WTC11 (cell line): ENCODE measurements at regions not wholly inside any gene's neighbourhood (a gene's known extent, or its start where the extent isn't known, plus 50 kb on each side); places are given as distances from the start of the nearest gene placed in this dataset.

Source experiments
- ATAC-seq: fragments of 200-7000 bp; cut with Tn5 transposase; 2 replicates; pipeline ENCODE4 v1.10.0; 2021; ENCODE audit warnings: mild to moderate bottlenecking, moderate library complexity
- CTCF ChIA-PET: fragments of 300-600 bp; sonication (Branson Sonifier 250); formaldehyde crosslinking; loops from one replicate; lab custom pipeline; 2021; ENCODE audit warnings: antibody characterized with exemption; lab: Charles Lee
- POLR2A ChIA-PET: fragments of 350-600 bp; sonication (Branson Sonifier 250); formaldehyde crosslinking; loops from one replicate; lab custom pipeline; 2021; ENCODE audit warnings: antibody characterized with exemption; lab: Charles Lee
- DNase-seq: peaks from one replicate; pipeline ENCODE4 v3.0.0; 2021; ENCODE audit warnings: low spot score
- H3K27ac Mint-ChIP-seq: 2 replicates; pipeline ENCODE4 v1.8.0; 2021; ENCODE audit warnings: mixed read lengths
- H3K27me3 Mint-ChIP-seq: 2 replicates; pipeline ENCODE4 v1.8.0; 2021; ENCODE audit warnings: low read depth, mild to moderate bottlenecking, moderate library complexity, mixed read lengths
- H3K36me3 Mint-ChIP-seq: 2 replicates; pipeline ENCODE4 v1.8.0; 2021; ENCODE audit warnings: mixed read lengths
- H3K4me1 Mint-ChIP-seq: 2 replicates; pipeline ENCODE4 v1.8.0; 2022; ENCODE audit warnings: mixed read lengths
- H3K4me3 Mint-ChIP-seq: 2 replicates; pipeline ENCODE4 v1.8.0; 2021; ENCODE audit warnings: mild to moderate bottlenecking, moderate library complexity, mixed read lengths
- H3K9me3 Mint-ChIP-seq: 2 replicates; pipeline ENCODE4 v1.8.0; 2021; ENCODE audit warnings: mixed read lengths
- CDX4 ChIP-seq: fragments of 250-450 bp; sonication (Bioruptor Pico); IDR thresholded peaks from 2 replicates; pipeline ENCODE4 v1.9.0; 2021; ENCODE audit warnings: moderate library complexity, mild to moderate bottlenecking, inconsistent platforms, borderline replicate concordance
- CREM ChIP-seq: sonication (generic); formaldehyde crosslinking; IDR thresholded peaks from 2 replicates; pipeline ENCODE4 v1.8.1; 2022; ENCODE audit warnings: mild to moderate bottlenecking, missing genetic modification reagents, moderate library complexity
- CTCF ChIP-seq: fragments of 200-600 bp; IDR thresholded peaks from 2 replicates; pipeline ENCODE4 v1.8.0; 2022; ENCODE audit warnings: antibody characterized with exemption
- EMX1 ChIP-seq: fragments of 250-450 bp; sonication (Bioruptor Pico); IDR thresholded peaks from 2 replicates; pipeline ENCODE4 v1.8.0; 2021; ENCODE audit warnings: mild to moderate bottlenecking
- ETV6 ChIP-seq: sonication (generic); formaldehyde crosslinking; IDR thresholded peaks from 2 replicates; pipeline ENCODE4 v1.8.1; 2022; ENCODE audit warnings: mild to moderate bottlenecking, missing genetic modification reagents
- GTF2I ChIP-seq: fragments of 250-450 bp; sonication (Bioruptor Pico); conservative IDR thresholded peaks from 2 replicates; pipeline ENCODE4 v1.4.0; 2021; ENCODE audit warnings: mild to moderate bottlenecking
- JAZF1 ChIP-seq: fragments of 250-450 bp; sonication (Bioruptor Pico); IDR thresholded peaks from 2 replicates; pipeline ENCODE4 v1.9.0; 2021; ENCODE audit warnings: moderate library complexity, mild to moderate bottlenecking, inconsistent platforms
- JUN ChIP-seq: sonication (generic); formaldehyde crosslinking; IDR thresholded peaks from 2 replicates; pipeline ENCODE4 v1.8.0; 2023; ENCODE audit warnings: mild to moderate bottlenecking, missing genetic modification reagents
- KAT7 ChIP-seq: sonication (generic); formaldehyde crosslinking; IDR thresholded peaks from 2 replicates; pipeline ENCODE4 v1.8.1; 2023; ENCODE audit warnings: missing genetic modification reagents, mild to moderate bottlenecking, borderline replicate concordance
- NFYB ChIP-seq: sonication (generic); formaldehyde crosslinking; conservative IDR thresholded peaks from 2 replicates; pipeline ENCODE4 v1.8.0; 2022; ENCODE audit warnings: low read depth, missing genetic modification reagents
- NR1H2 ChIP-seq: sonication (generic); formaldehyde crosslinking; IDR thresholded peaks from 2 replicates; pipeline ENCODE4 v1.9.0; 2021; ENCODE audit warnings: mild to moderate bottlenecking, moderate library complexity, missing genetic modification reagents
- NR3C1 ChIP-seq: sonication (generic); formaldehyde crosslinking; conservative IDR thresholded peaks from 2 replicates; pipeline ENCODE4 v1.8.1; 2023; ENCODE audit warnings: low read depth, mild to moderate bottlenecking, missing genetic modification reagents
- PREB ChIP-seq: sonication (generic); formaldehyde crosslinking; IDR thresholded peaks from 2 replicates; pipeline ENCODE4 v1.8.1; 2022; ENCODE audit warnings: mild to moderate bottlenecking, missing genetic modification reagents, moderate library complexity, borderline replicate concordance
- PRRX2 ChIP-seq: fragments of 250-450 bp; sonication (Bioruptor Pico); IDR thresholded peaks from 2 replicates; pipeline ENCODE4 v1.8.0; 2021; ENCODE audit warnings: mild to moderate bottlenecking
- RELA ChIP-seq: sonication (generic); formaldehyde crosslinking; IDR thresholded peaks from 2 replicates; pipeline ENCODE4 v1.8.1; 2022; ENCODE audit warnings: missing genetic modification reagents, mild to moderate bottlenecking, borderline replicate concordance
- RORB ChIP-seq: fragments of 250-450 bp; sonication (Bioruptor Pico); IDR thresholded peaks from 2 replicates; pipeline ENCODE4 v1.9.0; 2021; ENCODE audit warnings: mild to moderate bottlenecking
- TCF7 ChIP-seq: sonication (generic); formaldehyde crosslinking; IDR thresholded peaks from 2 replicates; pipeline ENCODE4 v1.8.0; 2022; ENCODE audit warnings: mild to moderate bottlenecking, low read depth, missing genetic modification reagents, moderate library complexity
- TP53 ChIP-seq: sonication (generic); formaldehyde crosslinking; IDR thresholded peaks from 2 replicates; pipeline ENCODE4 v1.8.1; 2023; ENCODE audit warnings: mild to moderate bottlenecking, missing genetic modification reagents
- ZBTB21 ChIP-seq: sonication (generic); formaldehyde crosslinking; IDR thresholded peaks from 2 replicates; pipeline ENCODE4 v1.8.1; 2023; ENCODE audit warnings: mild to moderate bottlenecking, missing genetic modification reagents, borderline replicate concordance
- ZNF512 ChIP-seq: sonication (generic); formaldehyde crosslinking; IDR thresholded peaks from 2 replicates; pipeline ENCODE4 v1.8.1; 2022; ENCODE audit warnings: missing genetic modification reagents, borderline replicate concordance
- ZNF671 ChIP-seq: fragments of 250-450 bp; sonication (Bioruptor Pico); IDR thresholded peaks from 2 replicates; pipeline ENCODE4 v1.8.0; 2021; ENCODE audit warnings: mild to moderate bottlenecking
- ZSCAN18 ChIP-seq: fragments of 250-450 bp; sonication (Bioruptor Pico); IDR thresholded peaks from 2 replicates; pipeline ENCODE4 v2.1.2; 2022; ENCODE audit warnings: mild to moderate bottlenecking, moderate library complexity

- ATAC-seq: no peak
- DNase-seq: no peak
- Mint-ChIP-seq H3K9me3 (peaks cover 41% of the 10 kb centered on the region), H3K36me3 (no peaks in the 10 kb centered on the region), H3K27me3 (no peaks in the 10 kb centered on the region), H3K4me1 (peaks cover 3% of the 10 kb centered on the region), H3K27ac (no peak overlapping the region)
- CTCF ChIA-PET: no interaction called here
- POLR2A ChIA-PET: no interaction called here
- no peak for TF ChIP-seq ZBTB21
- TF ChIP-seq, all 79 proteins: peak for 0
- no peak overlapping the region for H3K4me3 Mint-ChIP-seq
Measured at GRCh38 chr7:11950942-11951341, 118.9 kb upstream of the THSD7A start.

GRCh38 chr7:11951909-11952308, 119.9 kb upstream of the THSD7A start:
- ATAC-seq (no peak), DNase-seq (no peak)
- POLR2A ChIA-PET: no interaction called here
- H3K36me3 Mint-ChIP-seq: 0 out of 2 replicates have a peak, but pooled peaks cover under 1% of the 10 kb centered on the region
- H3K27ac Mint-ChIP-seq: no peak overlapping the region
- no peak overlapping the region for H3K4me3 Mint-ChIP-seq
- H3K9me3 Mint-ChIP-seq: peaks cover 36% of the 10 kb centered on the region
- CTCF ChIA-PET: no interaction called here
- H3K4me1 Mint-ChIP-seq: peaks cover 6% of the 10 kb centered on the region
- no peak for TF ChIP-seq JUN
- no peak for TF ChIP-seq GTF2I (CRISPR knock-in tag)
- no peak for TF ChIP-seq PRRX2 (CRISPR knock-in tag)
- TF ChIP-seq NR3C1 (CRISPR knock-in tag): no peak
- TF ChIP-seq JAZF1 (CRISPR knock-in tag): no peak
- no peak for TF ChIP-seq ZNF512 (CRISPR knock-in tag)
- no peak for TF ChIP-seq CTCF
- no peak for TF ChIP-seq ZNF671 (CRISPR knock-in tag)
- no peaks in the 10 kb centered on the region for H3K27me3 Mint-ChIP-seq

- Mint-ChIP-seq H3K27me3 (no peaks in the 10 kb centered on the region), H3K9me3 (peaks cover 30% of the 10 kb centered on the region), H3K36me3 (0 out of 2 replicates have a peak, but pooled peaks cover 3% of the 10 kb centered on the region), H3K4me1 (peaks cover 17% of the 10 kb centered on the region), H3K4me3 (no peak overlapping the region), H3K27ac (no peak overlapping the region)
- ChIA-PET POLR2A (no interaction called here), CTCF (no interaction called here)
- no peak for TF ChIP-seq TCF7 (CRISPR knock-in tag)
- no peak for TF ChIP-seq RORB (CRISPR knock-in tag)
- TF ChIP-seq NR3C1 (CRISPR knock-in tag): no peak
- no peak for TF ChIP-seq TP53
- ATAC-seq (no peak), DNase-seq (no peak)
Measured at GRCh38 chr7:11952972-11953371, 121.0 kb upstream of the THSD7A start.

GRCh38 chr7:11956991-11957390, 125.0 kb upstream of the THSD7A start:
- DNase-seq (no peak), ATAC-seq (no peak)
- Mint-ChIP-seq H3K27ac (no peak overlapping the region; the same call in 1 of the 2 replicates), H3K36me3 (0 out of 2 replicates have a peak, but pooled peaks cover 3% of the 10 kb centered on the region), H3K4me1 (peaks cover 37% of the 10 kb centered on the region), H3K4me3 (no peak overlapping the region), H3K27me3 (no peaks in the 10 kb centered on the region), H3K9me3 (peaks cover 10% of the 10 kb centered on the region)
- ChIA-PET POLR2A (no interaction called here), CTCF (no interaction called here)
- TF ChIP-seq CTCF: no peak
- TF ChIP-seq KAT7 (CRISPR knock-in tag): no peak
- no peak for TF ChIP-seq RELA
- TF ChIP-seq JAZF1 (CRISPR knock-in tag): no peak
- TF ChIP-seq NR1H2 (CRISPR knock-in tag): no peak
- TF ChIP-seq PRRX2 (CRISPR knock-in tag): no peak
- no peak for TF ChIP-seq PREB
- TF ChIP-seq EMX1 (CRISPR knock-in tag): no peak
- TF ChIP-seq CREM (CRISPR knock-in tag): no peak
- no peak for TF ChIP-seq NFYB
- TF ChIP-seq ZSCAN18 (CRISPR knock-in tag): no peak
- no peak for TF ChIP-seq CDX4
- no peak for TF ChIP-seq JUN
- TF ChIP-seq ETV6 (CRISPR knock-in tag): no peak
